ENCODE measurements at regions not wholly inside any gene's neighbourhood (a gene's known extent, or its start where the extent isn't known, plus 50 kb on each side); places are given as distances from the start of the nearest gene placed in this dataset.
"Not testable (repeated sequence)": the region's sequence is repeated elsewhere in the genome, so short reads cannot be mapped to it uniquely, and the experiment has no call there.

DNA sequence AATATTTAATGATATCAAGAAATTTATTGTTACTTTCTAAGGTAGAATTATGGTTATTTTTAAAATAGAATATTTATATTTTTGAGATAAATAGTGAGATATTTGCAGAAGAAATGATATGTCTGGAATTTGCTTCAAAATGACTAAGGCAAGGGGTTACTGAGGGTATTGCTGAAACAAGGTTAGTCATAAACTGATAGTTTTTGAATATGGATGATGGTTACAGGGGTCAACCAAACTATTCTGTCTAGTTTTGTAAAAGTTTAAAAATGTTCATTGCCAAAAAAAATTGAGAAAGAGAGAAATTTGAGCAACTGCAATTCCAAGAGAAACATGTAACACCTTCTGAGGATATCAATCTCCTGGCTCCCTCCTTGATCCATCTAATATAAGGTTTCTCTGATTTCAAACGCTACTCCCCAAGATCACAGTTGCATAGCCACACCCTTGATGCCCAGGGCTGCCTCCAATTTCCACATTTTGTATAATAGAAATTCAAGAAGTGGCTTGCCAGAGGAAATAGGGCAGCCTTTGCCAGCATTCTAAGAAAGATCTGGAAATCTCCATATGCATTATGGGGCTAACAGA is 159.4 kb upstream of the NAMPT start:
- intact Hi-C loops (cut with DNase I): no loop called here
- no peak for DNase-seq (ENCODE audit: missing footprints)
- no peak for ATAC-seq

DNA sequence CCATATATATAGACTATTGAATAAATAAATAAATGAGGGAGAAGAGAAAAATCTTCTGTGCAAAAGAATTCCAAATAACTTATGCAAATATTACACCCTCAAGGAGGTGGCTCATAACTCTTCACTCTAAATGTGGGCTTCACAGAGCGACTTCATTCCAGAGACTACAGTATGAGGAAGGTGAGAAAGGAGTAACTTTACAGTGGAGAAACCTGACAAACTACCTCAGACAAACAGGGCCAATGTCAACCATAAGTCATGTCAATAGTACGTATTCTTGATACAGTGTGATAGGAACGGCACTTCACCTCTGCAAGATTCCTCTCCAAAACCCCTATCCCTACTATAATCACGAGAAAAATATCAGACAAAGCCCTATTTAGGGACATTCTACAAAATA is 158.4 kb upstream of the NAMPT start:
- DNase-seq (ENCODE audit: missing footprints): no peak
- intact Hi-C loops (cut with DNase I): no loop called here
- ATAC-seq: no peak

DNA sequence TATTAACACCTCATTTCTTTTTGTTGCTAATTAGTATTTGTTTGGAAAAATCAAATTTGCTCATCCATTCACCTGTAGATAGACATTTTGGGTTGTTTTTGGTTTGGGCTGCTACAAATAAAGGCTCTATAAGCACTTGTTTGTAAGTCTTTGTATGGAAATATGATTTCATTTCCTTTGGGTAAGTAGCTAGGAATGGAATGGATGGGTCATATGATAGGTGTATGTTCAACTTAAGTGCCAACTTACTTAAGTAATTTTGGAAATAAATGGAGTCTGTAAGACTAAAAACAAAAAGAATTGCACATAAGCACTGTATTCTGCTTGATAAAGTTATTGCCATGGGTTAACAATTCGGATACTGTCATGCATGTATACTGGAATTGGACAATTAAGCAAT is 157.7 kb upstream of the NAMPT start:
- DNase-seq (ENCODE audit: missing footprints) (no peak), ATAC-seq (no peak)
- intact Hi-C loops (cut with DNase I): no loop called here

DNA sequence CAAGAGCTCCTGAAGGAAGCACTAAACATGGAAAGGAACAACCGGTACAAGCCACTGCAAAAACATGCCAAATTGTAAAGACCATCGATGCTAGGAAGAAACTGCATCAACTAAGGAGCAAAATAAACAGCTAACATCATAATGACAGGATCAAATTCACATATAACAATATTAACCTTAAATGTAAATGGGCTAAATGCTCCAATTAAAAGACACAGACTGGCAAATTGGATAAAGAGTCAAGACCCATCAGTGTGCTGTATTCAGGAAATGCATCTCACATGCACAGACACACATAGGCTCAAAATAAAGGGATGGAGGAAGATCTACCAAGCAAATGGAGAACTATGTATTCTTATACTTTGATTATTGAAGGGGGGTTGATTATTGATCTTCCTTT is 156.6 kb upstream of the NAMPT start:
- intact Hi-C loops (cut with DNase I); DNase-seq (ENCODE audit: missing footprints); ATAC-seq: not testable (repeated sequence)

DNA sequence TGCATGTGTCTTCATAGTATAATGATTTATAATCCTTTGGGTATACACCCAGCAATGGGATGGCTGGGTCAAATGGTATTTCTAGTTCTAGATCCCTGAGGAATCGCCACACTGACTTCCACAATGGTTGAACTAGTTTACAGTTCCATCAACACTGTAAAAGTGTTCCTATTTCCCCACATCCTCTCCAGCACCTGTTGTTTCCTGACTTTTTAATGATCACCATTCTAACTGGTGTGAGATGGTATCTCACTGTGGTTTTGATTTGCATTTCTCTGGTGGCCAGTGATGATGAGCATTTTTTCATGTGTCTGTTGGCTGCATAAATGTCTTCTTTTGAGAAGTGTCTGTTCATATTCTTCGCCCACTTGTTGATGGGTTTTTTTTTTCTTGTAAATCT is 152.2 kb upstream of the NAMPT start:
- ATAC-seq; intact Hi-C loops (cut with DNase I); DNase-seq (ENCODE audit: missing footprints): not testable (repeated sequence)

DNA sequence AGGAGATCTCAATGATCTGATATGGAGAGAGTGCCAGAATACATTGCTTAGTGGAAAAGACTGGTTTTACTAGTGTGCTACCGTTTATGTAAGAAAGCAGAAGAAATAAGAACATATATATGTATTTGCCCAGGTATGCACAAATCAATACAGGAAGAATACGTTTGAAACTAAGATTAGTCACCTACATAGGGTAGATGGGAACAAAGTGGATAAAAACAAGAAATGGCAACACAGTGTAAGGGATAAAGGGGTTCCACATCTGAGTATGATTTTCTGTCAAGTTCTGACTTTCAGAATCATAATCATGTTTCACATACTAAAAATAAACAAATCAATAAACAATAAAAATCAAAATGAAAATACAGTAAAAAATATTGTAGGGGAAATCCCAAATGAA is 148.6 kb upstream of the NAMPT start:
- DNase-seq (ENCODE audit: missing footprints): no peak
- intact Hi-C loops (cut with DNase I): no loop called here
- ATAC-seq: no peak

DNA sequence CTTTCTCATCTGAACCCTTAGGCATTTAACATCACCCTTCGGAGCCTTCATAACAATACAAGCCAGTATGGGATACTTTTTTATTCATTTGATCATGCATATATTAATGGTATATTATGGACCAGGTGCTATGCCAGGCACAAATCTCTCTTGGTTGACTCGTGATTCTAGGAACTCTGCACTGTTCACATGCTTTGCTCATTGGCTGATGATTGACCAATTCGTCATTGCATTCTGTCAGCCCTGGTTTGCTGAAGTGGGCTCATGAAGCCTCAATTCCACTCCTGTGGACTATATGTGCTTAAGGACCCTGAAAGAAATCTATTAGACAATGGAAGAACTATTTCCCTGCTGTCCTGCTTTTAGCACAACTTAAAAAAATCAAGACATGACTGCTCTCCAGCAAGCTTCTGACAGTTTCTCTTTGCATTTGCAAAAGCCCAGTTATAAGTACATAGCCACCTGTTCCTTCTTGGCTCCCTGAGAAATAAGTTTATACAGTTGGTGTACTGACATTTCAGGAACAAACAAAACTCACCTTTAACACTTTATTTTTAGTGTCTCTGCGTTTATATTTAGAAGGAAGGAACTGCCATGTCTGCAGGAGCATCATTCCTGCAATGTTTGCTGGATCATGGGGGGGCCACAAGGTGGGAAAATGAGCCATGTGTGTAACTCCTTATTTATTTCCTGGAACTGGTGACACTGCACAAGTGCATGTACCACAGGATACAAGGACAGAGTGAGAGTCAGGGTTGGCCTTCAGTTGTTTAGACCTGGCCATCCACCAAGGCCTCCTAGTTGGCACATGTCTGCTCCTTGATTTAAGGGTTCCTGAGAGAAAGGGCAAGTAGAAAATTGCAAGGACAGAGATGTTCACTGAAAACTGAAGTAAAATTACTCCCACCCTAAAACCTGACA is 146.0 kb upstream of the NAMPT start:
- DNase-seq (ENCODE audit: missing footprints) (no peak), ATAC-seq (no peak)
- intact Hi-C loops (cut with DNase I): no loop called here

DNA sequence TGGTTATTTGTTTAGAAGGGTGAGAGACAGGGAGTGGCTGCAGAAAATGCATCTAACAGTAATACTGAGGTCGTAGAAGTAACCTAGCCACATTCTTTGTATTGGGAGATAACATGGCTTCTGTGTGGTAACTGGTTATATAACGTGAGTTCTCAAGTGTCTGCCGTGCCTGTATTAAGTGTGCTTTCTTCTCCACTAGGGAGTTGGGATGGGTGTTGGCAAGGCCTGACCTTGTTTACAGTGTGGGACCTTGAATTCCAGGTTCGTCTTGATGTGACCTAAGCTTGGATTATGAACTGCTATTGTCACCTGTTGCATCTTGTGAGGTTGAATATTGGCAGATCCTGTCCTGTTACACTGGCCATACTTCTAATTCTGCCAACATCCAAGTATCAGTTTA is 145.3 kb upstream of the NAMPT start:
- intact Hi-C loops (cut with DNase I): no loop called here
- DNase-seq (ENCODE audit: missing footprints) (no peak), ATAC-seq (no peak)

DNA sequence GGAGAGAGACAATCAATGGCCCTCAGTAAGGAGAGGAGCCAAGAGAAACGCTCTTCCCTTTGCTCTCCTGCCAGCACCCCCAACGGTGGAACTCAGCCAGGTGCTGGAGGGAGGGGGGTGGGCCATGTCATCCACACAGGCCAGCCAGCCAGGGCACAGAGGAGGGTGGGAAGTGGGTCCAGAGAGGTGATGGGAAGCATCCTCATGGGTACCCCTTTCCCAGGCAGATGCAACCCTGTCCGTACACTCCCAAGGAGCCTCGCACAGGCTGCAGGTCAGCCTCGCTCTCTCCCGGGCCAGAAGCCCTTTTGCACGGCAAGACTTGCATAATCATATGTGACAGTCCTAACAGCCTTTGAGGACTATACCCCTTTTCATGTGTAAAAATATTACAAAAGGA is 142.0 kb upstream of the NAMPT start:
- DNase-seq (ENCODE audit: missing footprints): no peak
- ATAC-seq: no peak
- intact Hi-C loops (cut with DNase I): no loop called here

DNA sequence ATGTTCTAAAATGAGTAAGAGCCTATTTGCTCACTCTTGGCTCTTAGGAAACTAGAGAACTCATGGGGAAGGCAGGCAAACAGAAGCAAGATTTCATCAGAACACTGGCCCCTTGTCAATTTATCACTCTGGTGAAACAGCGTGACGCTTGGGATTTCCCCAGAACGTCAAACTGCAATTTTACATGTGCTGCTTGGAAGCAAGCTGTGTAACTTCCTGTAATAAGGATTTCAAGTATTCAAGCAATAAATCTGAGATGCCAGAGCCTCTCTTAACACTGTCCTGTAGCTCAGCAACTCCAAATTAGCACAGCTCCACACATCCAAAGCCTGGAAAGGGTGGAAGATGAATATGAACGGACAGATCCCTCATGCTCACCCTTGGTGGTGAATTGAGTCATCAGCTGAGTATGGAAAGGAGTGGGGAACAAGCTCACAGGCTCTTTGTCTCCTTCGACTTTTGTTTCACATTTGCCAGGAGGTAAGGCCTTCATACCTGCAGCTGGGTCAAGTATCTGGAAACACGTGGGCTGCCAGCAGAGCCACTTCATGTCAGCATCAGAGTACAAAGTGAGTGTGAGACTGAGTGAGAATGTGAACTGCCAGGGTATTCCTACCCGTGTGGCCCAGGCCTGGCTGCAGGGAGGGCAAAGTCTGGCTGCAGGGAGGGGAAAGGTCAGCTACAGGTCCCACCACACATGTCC is 140.4 kb upstream of the NAMPT start:
- peak; percentile 68 for DNase-seq (ENCODE audit: missing footprints)
- ATAC-seq: peak; percentile 80
- intact Hi-C loops (cut with DNase I): no loop called here

DNA sequence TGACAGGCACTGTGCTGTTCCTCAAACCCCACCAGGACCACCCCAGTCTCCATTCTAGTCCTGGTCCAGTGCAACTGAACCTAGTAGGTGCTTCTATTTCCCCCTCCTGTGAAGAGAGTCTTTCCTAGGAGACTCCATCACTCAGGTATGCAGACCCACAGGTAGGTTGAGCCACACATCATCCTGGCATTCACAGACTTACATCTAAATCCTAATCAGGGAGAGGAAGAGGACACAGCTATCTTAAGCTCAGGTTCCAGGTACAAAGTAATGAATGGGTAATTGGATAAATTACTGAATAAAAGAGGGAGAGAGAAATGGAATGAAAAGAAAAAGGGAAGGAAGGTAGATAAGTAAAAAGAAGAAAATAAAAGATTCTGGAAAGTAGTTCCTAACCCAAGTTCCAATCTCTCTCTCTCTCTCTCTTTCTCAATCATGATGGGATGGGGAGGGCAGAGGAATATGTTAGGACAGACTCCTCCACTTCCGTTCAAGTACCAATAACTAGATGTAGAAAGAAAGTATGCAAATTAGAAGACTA is 139.8 kb upstream of the NAMPT start:
- ATAC-seq: no peak
- no peak for DNase-seq (ENCODE audit: missing footprints)
- intact Hi-C loops (cut with DNase I): loop anchor here (5.0 kb wide), 1 partner anchor 137 kb away; no protein-coding TSS in a partner anchor

DNA sequence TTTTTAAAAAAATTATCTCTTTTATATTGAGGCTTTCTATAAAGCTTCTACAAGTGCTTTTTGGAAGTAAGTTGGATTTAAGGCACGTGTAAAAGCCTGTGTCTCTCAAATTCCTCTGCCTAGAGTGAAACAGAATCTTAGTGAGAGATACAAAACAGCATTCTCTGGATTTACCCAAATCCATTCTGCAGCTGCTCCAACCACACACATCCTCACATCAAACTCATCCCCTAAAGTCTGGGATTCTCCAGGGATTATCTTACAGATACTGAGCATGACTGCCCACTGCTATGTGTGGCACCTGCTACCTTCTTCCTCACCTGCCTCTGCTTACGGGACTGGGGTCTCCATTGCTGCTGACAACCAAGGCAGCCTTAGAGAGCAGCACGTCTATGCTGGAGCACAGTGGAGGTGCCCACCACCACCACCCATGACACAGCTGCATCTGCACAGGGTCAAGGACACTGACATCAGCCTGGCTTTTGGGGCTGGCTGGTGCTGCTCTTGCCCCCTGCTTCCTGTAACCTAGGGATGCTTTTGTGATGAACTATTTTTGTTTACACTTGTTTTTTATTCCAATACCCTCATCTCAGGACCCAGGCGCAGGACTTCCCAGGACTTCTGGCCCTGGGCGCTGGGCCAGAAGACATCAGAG is 139.2 kb upstream of the NAMPT start:
- intact Hi-C loops (cut with DNase I): loop anchor here (5.0 kb wide), 1 partner anchor 137 kb away; no protein-coding TSS in a partner anchor
- no peak for ATAC-seq
- DNase-seq (ENCODE audit: missing footprints): no peak

DNA sequence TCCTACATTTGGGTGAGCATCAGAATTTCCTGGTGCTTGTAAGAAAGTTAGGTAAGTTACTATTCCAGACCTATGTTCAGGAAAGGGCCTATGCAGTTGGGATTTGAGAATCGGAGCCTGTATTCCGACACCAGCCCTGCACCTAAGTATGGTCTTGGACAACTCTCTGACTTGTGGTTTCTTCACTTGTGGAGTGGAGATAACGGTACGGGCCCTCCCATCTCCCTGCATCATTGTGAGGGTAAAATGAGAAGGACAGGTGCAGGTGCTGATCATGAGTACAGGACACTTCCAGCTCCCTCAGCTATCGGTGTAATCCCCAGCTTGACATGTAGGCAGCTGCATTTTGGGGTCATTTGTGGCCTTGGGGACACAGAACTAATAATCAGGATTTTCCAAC is 138.3 kb upstream of the NAMPT start:
- no peak for ATAC-seq
- intact Hi-C loops (cut with DNase I): loop anchor here (5.0 kb wide), 1 partner anchor 136 kb away; no protein-coding TSS in a partner anchor
- DNase-seq (ENCODE audit: missing footprints): no peak

DNA sequence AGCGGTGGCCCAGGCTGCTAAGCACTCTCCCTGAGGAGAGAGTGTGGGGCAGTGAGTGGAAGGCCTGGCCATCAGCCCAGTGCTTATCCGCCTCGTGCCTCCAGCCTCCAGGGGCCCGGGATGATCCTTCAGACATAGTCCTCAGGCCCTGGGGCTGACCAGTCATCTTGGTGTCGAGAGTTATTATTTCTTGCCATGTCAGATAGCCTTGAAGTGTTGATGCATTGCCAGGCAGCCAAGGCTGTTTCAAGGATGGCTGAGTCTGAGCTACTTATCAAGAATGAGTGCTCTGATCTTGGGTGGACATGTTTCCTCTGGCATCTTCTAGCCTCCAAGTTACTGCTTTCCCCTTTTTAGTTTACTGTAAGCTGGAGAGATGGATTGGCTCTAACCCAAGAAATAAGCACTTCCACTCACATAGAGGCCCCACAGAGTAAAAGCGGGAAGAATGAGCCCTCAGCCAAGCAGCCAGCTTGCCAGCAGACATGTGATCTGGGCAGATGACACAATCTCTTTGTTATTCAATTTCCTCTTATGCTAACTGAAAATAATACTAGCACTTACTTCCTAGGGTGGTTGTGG is 136.5 kb upstream of the NAMPT start:
- intact Hi-C loops (cut with DNase I): loop anchor here (5.0 kb wide), 1 partner anchor 134 kb away; no protein-coding TSS in a partner anchor
- peak; percentile 78 for ATAC-seq
- DNase-seq (ENCODE audit: missing footprints): peak; percentile 89

DNA sequence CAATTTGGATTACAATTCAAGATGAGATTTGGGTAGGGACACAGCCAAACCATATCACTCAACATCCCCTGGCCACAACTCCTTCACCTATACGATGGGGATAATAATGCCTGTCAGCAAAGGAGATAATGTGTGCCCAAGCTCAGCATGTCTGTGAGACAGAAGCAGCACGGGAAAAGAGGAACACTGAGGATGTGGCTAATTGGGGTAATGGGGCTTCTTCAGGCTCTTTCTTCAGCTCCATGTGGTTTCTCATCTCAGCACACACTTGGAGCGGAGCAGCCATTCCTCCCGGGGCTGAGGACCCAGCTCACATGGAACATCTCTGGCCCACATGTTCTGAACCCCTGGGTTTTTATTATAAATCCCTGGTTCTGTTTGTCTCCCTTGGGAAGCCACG is 136.0 kb upstream of the NAMPT start:
- no peak for DNase-seq (ENCODE audit: missing footprints)
- intact Hi-C loops (cut with DNase I): loop anchor here (5.0 kb wide), 1 partner anchor 133 kb away; no protein-coding TSS in a partner anchor
- no peak for ATAC-seq

DNA sequence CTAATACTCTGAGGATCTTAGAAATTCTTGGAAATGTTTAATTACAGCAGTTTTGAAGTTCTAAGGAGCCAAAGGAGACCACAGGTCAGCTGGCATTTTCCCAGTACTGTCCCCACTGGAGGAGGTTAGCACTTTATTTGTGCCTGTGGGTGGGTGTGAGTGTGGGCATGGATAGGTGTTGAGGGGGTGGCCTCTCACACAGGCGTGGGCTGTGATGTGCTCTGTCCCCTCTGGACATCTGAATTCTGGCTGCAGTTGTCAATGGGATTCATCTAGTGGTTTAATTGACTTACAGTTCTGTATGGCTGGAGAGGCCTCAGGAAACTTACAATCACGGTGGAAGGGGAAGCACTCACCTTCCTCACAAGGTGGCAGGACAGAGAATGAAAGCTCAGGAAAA is 135.4 kb upstream of the NAMPT start:
- ATAC-seq (no peak), DNase-seq (ENCODE audit: missing footprints) (no peak)
- intact Hi-C loops (cut with DNase I): loop anchor here (5.0 kb wide), 1 partner anchor 133 kb away; no protein-coding TSS in a partner anchor

DNA sequence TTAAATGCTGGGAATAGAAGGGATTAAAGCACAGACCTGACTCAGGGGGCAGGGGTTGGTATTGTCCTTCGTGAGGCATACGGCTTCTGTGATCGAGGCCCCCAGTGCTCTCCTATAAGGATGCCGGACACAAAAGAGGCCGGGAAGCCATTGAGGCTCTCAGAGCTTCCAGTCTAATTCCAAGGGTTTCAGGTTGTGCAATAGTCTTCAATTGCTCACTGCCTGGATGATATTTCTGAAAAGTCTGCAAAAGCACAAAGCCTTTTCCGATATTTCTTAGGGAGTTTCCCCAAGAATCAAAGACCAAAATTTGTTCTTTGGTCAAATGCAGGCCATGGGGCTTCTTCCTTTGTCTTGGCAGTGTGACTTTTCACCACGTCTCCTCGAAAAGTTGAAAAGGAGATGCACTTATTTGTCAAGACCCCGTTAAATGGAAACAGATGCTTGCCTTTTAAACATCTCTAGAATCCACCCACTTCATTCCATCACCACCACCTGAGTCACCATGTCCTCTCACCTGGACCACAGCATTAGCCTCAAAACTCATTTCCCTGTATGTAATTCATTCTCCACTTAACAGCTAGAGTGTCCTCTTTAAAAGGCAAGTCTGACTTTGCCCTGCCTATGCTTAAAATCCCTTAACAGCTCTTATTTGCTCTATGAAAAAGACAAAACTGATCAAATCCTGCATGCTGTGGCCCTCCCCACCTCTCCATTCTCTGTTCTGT is 134.8 kb upstream of the NAMPT start:
- no peak for ATAC-seq
- intact Hi-C loops (cut with DNase I): loop anchor here (5.0 kb wide), 1 partner anchor 132 kb away; no protein-coding TSS in a partner anchor
- no peak for DNase-seq (ENCODE audit: missing footprints)

DNA sequence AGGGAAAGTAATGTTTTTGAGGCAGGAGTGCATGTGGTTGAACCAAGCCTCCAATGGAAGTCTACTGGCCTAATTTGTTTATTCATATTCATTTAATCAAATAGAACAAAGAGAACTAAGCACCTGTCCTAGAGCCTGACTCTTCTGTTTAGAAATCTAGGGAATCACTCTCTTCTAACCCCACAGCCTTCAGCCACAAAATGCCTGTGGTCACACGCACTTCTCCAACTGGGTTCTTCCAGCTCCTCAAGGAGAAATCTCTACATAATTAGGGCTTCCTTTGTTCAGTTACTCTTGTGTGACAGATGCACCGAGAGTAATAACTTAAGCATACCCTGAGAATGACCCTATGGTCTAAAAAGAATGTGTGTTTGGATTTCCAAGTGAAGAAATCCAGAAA is 133.7 kb upstream of the NAMPT start:
- DNase-seq (ENCODE audit: missing footprints): no peak
- intact Hi-C loops (cut with DNase I): no loop called here

More for the DNA sequence above, 133.7 kb upstream of the NAMPT start:
- ATAC-seq: no peak

Data from Right ventricle myocardium inferior (tissue), 1 donor.